ENCODE measurements at regions not wholly inside any gene's neighbourhood (a gene's known extent, or its start where the extent isn't known, plus 50 kb on each side); places are given as distances from the start of the nearest gene placed in this dataset.
A peak's percentile ranks its signal among the peaks of the same experiment; 100 is the strongest.
"Not testable (repeated sequence)": the region's sequence is repeated elsewhere in the genome, so short reads cannot be mapped to it uniquely, and the experiment has no call there.

GRCh38 chr4:123603165-123603564 is 206.6 kb downstream of the SPRY1 start:
- DNase-seq: no peak

GRCh38 chr4:123605797-123606196 is 209.2 kb downstream of the SPRY1 start:
- DNase-seq: not testable (repeated sequence)

- DNase-seq: no peak
These were observed 209.7 kb downstream of the SPRY1 start for GRCh38 chr4:123606336-123606735.

- DNase-seq: peak; percentile 7
These were observed 210.4 kb downstream of the SPRY1 start for GRCh38 chr4:123606946-123607542.

- no peak for DNase-seq
These were observed 213.2 kb downstream of the SPRY1 start for GRCh38 chr4:123609829-123610228.

GRCh38 chr4:123613586-123614344 is 217.2 kb downstream of the SPRY1 start:
- DNase-seq: no peak

- no peak for DNase-seq
These were observed 219.3 kb downstream of the SPRY1 start for GRCh38 chr4:123615901-123616300.

- DNase-seq: no peak
These were observed 220.4 kb downstream of the SPRY1 start for GRCh38 chr4:123616951-123617461.

- no peak for DNase-seq
These were observed 221.2 kb downstream of the SPRY1 start for GRCh38 chr4:123617791-123618190.

- no peak for DNase-seq
These were observed 222.0 kb downstream of the SPRY1 start for GRCh38 chr4:123618606-123619005.

GRCh38 chr4:123619326-123619725 is 222.7 kb downstream of the SPRY1 start:
- DNase-seq: no peak

GRCh38 chr4:123619895-123620294 is 223.3 kb downstream of the SPRY1 start:
- DNase-seq: no peak

- no peak for DNase-seq
These were observed 224.6 kb downstream of the SPRY1 start for GRCh38 chr4:123621072-123621705.

- DNase-seq: no peak
These were observed 226.0 kb downstream of the SPRY1 start for GRCh38 chr4:123622572-123622971.

- DNase-seq: no peak
These were observed 227.0 kb downstream of the SPRY1 start for GRCh38 chr4:123623611-123624010.

- no peak for DNase-seq
These were observed 228.4 kb downstream of the SPRY1 start for GRCh38 chr4:123624959-123625358.

GRCh38 chr4:123628288-123628687 is 231.7 kb downstream of the SPRY1 start:
- DNase-seq: no peak

GRCh38 chr4:123631786-123632692 is 235.4 kb downstream of the SPRY1 start:
- DNase-seq: no peak

- no peak for DNase-seq
These were observed 236.1 kb downstream of the SPRY1 start for GRCh38 chr4:123632693-123633030.

GRCh38 chr4:123638834-123639233 is 242.2 kb downstream of the SPRY1 start:
- no peak for DNase-seq

GRCh38 chr4:123640271-123640670 is 243.7 kb downstream of the SPRY1 start:
- no peak for DNase-seq

GRCh38 chr4:123640824-123641223 is 244.2 kb downstream of the SPRY1 start:
- no peak for DNase-seq

GRCh38 chr4:123643691-123644090 is 247.1 kb downstream of the SPRY1 start:
- DNase-seq: no peak
